Activated CD8-positive, alpha-beta T cell treated with anti-CD3 and anti-CD28 coated beads for 36 hours (primary cell): ENCODE measurements at regions not wholly inside any gene's neighbourhood (a gene's known extent, or its start where the extent isn't known, plus 50 kb on each side); places are given as distances from the start of the nearest gene placed in this dataset.

Source experiments
- ATAC-seq: fragments of 200-7000 bp; cut with Tn5 transposase; one replicate; pipeline ENCODE4 v1.10.0; 2021; ENCODE audit warnings: mild to moderate bottlenecking, moderate library complexity
- CTCF ChIA-PET: fragments of 350-600 bp; sonication (Branson Sonifier 250); formaldehyde crosslinking; loops from one replicate; lab custom pipeline; 2021; ENCODE audit warnings: antibody characterized with exemption; lab: Charles Lee
- POLR2A ChIA-PET: fragments of 350-600 bp; sonication (Branson Sonifier 250); formaldehyde crosslinking; loops from one replicate; lab custom pipeline; 2021; ENCODE audit warnings: antibody characterized with exemption; lab: Charles Lee
- DNase-seq: peaks from one replicate; pipeline ENCODE4 v3.0.0-alpha.2; 2020
- H3K27ac Mint-ChIP-seq: one replicate; pipeline ENCODE4 v1.8.0; 2021; ENCODE audit warnings: mild to moderate bottlenecking, mixed read lengths
- H3K27me3 Mint-ChIP-seq: one replicate; pipeline ENCODE4 v1.8.0; 2021; ENCODE audit warnings: mixed read lengths
- H3K36me3 Mint-ChIP-seq: one replicate; pipeline ENCODE4 v1.8.0; 2021; ENCODE audit warnings: low read depth, mixed read lengths
- H3K4me1 Mint-ChIP-seq: one replicate; pipeline ENCODE4 v1.8.0; 2021; ENCODE audit warnings: low read depth, mixed read lengths
- H3K4me3 Mint-ChIP-seq: one replicate; pipeline ENCODE4 v1.8.0; 2021; ENCODE audit warnings: mild to moderate bottlenecking, moderate library complexity, mixed read lengths
- H3K9me3 Mint-ChIP-seq: one replicate; pipeline ENCODE4 v1.8.0; 2021; ENCODE audit warnings: mixed read lengths
- intact Hi-C: fragments of 100-400 bp; cut with micrococcal nuclease; formaldehyde crosslinking; loops from one replicate; pipeline ENCODE4 v1.10.0; 2022
- TF ChIP-seq, protein P1 (sequence below): fragments of 200-600 bp; IDR thresholded peaks from one replicate; pipeline ENCODE4 v1.8.0; 2022; ENCODE audit warnings: antibody characterized with exemption, mild to moderate bottlenecking

GRCh38 chr22:49134076-49134475 lies 693.6 kb downstream of the BRD1 start:
- Mint-ChIP-seq H3K36me3 (no peaks in the 10 kb centered on the region), H3K27me3 (peaks cover 23% of the 10 kb centered on the region), H3K4me3 (no peak overlapping the region), H3K27ac (no peak overlapping the region), H3K9me3 (no peaks in the 10 kb centered on the region), H3K4me1 (no peaks in the 10 kb centered on the region)
- intact Hi-C loops = no loop called here
- POLR2A ChIA-PET = no interaction called here
- CTCF ChIA-PET = no interaction called here
- TF ChIP-seq, protein P1, sequence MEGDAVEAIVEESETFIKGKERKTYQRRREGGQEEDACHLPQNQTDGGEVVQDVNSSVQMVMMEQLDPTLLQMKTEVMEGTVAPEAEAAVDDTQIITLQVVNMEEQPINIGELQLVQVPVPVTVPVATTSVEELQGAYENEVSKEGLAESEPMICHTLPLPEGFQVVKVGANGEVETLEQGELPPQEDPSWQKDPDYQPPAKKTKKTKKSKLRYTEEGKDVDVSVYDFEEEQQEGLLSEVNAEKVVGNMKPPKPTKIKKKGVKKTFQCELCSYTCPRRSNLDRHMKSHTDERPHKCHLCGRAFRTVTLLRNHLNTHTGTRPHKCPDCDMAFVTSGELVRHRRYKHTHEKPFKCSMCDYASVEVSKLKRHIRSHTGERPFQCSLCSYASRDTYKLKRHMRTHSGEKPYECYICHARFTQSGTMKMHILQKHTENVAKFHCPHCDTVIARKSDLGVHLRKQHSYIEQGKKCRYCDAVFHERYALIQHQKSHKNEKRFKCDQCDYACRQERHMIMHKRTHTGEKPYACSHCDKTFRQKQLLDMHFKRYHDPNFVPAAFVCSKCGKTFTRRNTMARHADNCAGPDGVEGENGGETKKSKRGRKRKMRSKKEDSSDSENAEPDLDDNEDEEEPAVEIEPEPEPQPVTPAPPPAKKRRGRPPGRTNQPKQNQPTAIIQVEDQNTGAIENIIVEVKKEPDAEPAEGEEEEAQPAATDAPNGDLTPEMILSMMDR = no peak
- DNase-seq (no peak), ATAC-seq (no peak)

DNA sequence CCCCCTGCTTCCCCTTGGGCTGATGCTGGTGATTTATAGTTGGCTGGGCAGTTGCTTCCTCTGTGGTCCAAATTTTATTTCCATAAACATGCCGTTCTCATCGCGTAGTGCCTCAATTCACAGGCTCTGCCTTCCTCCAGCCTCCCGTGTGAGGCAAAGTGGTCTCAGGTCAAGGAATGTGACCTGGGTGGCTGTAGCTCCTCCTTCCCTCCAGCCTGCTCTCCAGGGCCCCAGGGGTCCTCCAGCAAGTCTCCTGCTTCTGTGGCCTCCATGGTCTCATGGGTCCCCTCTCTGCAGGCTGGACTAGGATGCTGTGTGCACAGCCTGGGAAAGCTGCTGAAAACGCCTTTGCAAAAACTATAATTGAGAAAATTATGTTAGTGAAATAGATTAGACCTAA lies 694.1 kb downstream of the BRD1 start:
- no peak overlapping the region for H3K27ac Mint-ChIP-seq
- TF ChIP-seq, protein P1 = no peak
- POLR2A ChIA-PET = no interaction called here
- H3K36me3 Mint-ChIP-seq = no peaks in the 10 kb centered on the region
- no peaks in the 10 kb centered on the region for H3K9me3 Mint-ChIP-seq
- DNase-seq (no peak), ATAC-seq (no peak)
- CTCF ChIA-PET = no interaction called here
- intact Hi-C loops = no loop called here
- no peaks in the 10 kb centered on the region for H3K4me1 Mint-ChIP-seq
- no peak overlapping the region for H3K4me3 Mint-ChIP-seq
- peaks cover 19% of the 10 kb centered on the region for H3K27me3 Mint-ChIP-seq

GRCh38 chr22:49132009-49132408 lies 695.7 kb downstream of the BRD1 start:
- Mint-ChIP-seq H3K9me3 (no peaks in the 10 kb centered on the region), H3K27ac (no peak overlapping the region), H3K4me3 (no peak overlapping the region), H3K4me1 (no peaks in the 10 kb centered on the region), H3K27me3 (peaks cover 15% of the 10 kb centered on the region), H3K36me3 (no peaks in the 10 kb centered on the region)
- ATAC-seq = no peak
- intact Hi-C loops = no loop called here
- CTCF ChIA-PET = no interaction called here
- DNase-seq = no peak
- TF ChIP-seq, protein P1 = no peak
- POLR2A ChIA-PET = no interaction called here

DNA sequence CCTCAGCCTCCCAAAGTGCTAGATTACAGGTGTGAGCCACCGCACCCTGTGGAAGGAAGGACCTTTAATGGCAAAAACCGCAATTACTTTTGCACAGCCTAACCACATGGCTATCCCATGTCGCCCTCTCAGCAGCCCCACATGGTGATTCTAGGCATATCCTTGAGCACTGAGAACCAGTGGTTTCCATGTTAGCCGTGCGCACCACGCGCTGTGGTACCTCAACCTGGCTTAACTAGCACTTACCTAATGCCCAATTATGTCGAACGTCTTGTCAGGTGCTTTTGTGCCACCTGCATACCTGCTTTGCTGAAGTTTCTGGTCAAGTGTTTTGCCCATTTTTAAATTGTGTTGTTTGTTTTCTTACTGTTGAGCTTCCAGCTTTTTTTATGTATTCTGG lies 697.9 kb downstream of the BRD1 start:
- CTCF ChIA-PET = no interaction called here
- TF ChIP-seq, protein P1 = no peak
- no peak for ATAC-seq
- no peak overlapping the region for H3K4me3 Mint-ChIP-seq
- POLR2A ChIA-PET = no interaction called here
- peaks cover 3% of the 10 kb centered on the region for H3K9me3 Mint-ChIP-seq
- no peak for DNase-seq
- no peaks in the 10 kb centered on the region for H3K36me3 Mint-ChIP-seq
- peaks cover 15% of the 10 kb centered on the region for H3K27me3 Mint-ChIP-seq
- intact Hi-C loops = no loop called here
- H3K4me1 Mint-ChIP-seq = no peaks in the 10 kb centered on the region
- H3K27ac Mint-ChIP-seq = no peak overlapping the region

DNA sequence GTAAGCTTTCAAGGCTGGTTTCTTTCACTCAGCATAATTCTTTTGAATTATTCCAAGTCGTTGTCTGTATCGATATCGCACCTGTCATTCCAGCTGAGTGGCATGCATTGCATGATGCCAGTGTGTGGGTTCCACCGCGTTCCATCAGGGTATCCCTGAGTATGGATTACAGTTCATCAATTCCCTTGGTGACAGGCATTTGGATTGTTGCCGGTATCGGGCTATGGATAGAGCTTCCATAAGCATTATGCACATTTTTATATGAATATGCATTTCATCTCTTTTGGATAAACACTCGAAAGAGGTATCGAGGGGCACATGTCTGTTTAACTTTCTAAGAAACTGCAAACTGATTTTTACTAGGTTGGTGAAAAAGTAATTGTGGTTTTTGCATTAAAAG lies 698.8 kb downstream of the BRD1 start:
- ATAC-seq (no peak), DNase-seq (no peak)
- peaks cover 19% of the 10 kb centered on the region for H3K27me3 Mint-ChIP-seq
- TF ChIP-seq, protein P1 = no peak
- no peaks in the 10 kb centered on the region for H3K36me3 Mint-ChIP-seq
- CTCF ChIA-PET = no interaction called here
- H3K4me1 Mint-ChIP-seq = no peaks in the 10 kb centered on the region
- H3K4me3 Mint-ChIP-seq = no peak overlapping the region
- intact Hi-C loops = no loop called here
- H3K9me3 Mint-ChIP-seq = peaks cover 3% of the 10 kb centered on the region
- POLR2A ChIA-PET = no interaction called here
- no peak overlapping the region for H3K27ac Mint-ChIP-seq
